Activated CD4-positive, CD25-positive, alpha-beta regulatory T cell treated with anti-CD3 and anti-CD28 coated beads, Interleukin-2, amount 50 U/mL, for 72 hours (primary cell): ENCODE measurements at regions not wholly inside any gene's neighbourhood (a gene's known extent, or its start where the extent isn't known, plus 50 kb on each side); places are given as distances from the start of the nearest gene placed in this dataset.

Source experiments
- DNase-seq: peaks from one replicate; pipeline ENCODE4 v3.0.0; 2021

DNA sequence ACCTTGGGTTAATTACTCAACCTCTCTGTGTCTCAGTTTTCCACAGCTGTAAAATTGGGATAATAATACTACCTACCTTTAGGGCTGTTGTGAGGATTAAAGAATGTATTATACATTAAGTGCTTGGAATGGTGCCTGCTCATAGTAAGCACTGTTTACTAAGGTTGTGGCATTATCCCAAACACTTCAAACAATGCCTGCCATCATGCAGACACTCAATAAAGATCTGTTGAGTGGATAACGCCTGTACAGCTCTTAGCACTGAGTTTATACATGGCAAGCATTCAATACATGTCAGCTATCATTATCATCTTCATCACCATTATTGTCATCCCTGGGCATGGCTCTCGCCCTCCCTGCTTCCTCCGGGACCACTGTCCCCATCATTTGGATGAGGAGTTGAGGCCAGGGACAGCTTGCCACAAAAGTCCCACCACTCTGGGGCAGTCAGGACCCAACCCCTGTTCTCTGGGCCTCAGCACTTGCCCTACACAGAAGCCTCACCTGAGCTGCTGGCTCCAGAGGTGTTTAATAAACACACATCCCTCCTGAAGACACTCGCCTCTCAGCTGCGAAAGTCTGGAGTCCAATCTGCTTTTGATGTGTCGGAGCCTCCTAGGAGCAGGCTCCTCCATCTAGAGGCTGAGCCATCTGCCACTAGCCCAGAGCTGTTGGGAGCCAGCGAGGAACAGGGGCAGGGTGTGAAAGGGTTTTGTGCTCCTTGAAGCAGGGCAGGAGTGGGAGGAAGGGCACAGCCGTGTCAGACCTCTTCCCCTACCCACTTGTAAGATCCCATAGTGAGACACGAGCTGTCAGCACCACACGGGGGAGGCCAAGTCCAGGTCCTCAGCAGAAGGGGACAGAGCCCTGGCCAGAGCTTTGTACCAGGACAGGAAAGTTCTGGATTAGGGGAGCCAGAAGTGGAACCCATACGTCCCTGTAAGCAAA is 80.9 kb upstream of the ZC3H12A start:
- DNase-seq: no peak

DNA sequence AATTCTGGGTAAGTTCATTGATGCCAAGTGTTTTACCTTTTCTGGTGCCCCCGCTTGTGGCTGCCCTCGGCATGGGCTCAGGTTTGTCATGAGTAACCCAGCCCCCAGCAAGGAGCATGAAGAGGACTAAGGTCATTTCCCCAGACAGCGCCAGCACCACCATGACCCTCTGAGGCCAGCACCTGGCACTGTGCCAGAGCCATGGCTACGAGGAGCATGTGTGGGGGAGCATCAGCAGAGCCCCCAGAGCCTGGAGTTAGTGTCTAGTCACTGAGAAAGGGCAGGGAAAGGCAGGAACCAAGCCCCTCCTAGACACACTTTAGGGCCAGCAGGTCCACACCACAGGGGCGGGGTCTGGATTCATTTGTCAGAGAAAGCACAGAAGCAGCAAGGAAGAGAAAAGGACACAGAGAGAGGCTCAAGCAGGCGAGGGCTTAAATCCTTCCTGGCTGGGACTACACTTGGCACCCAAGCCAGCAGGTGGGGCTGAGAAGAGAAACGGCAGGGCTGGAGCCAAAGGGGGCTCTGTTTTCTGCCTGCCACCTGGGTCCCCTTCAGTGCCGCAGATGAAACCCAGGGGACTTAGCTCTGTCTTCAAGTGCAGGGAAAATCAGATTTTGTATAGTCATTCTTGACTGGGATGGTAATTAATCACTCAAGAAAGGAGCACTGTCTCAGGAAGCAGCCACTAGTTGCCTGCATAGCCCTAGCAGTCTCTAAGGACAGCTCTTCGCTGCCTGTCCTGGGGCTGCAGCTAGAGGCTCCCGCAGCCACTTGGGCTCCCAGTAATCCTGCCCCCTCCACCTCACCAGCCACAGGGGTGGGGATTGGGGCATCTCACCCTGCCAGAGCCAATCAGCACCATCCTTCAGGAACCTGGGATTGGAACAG is 79.6 kb upstream of the ZC3H12A start:
- DNase-seq: no peak

DNA sequence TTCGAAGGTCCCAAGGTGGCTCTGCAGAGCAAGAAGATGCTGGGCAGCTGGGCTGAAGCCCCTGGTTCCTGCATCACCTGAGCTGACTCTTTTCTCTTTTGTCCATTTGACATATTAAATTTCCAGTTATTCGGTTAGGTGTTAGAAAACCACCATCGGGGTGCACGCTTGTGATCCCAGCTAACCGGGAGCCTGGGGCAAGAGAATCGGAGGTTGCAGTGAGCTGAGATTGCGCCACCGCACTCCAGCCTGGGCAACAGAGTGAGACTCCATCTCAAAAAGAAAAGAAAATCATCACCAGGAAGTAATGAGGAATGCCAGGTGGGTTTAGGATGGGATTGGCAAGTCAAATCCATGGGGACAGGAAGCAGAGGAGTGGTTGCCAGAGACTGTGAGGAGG is 76.3 kb upstream of the ZC3H12A start:
- no peak for DNase-seq

DNA sequence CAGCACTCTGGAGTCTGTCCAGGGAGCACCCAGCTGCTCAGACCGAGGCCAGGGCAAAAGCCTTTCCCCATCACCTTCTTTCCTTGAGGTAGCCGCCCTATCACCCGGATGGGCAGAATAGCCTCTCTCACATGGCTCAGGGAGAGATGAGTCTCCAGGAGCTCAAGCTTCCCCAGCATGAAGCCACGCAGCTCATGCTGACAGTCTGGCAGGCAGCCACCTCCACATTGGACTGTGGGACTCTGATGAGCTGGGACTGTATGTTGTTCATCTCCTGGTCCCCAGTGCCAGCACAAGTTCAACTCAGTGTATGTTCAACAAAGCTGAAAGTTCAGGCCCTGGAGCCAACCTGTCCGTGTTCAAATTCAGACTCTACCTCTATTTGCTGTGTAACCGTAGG is 75.2 kb upstream of the ZC3H12A start:
- DNase-seq: no peak

DNA sequence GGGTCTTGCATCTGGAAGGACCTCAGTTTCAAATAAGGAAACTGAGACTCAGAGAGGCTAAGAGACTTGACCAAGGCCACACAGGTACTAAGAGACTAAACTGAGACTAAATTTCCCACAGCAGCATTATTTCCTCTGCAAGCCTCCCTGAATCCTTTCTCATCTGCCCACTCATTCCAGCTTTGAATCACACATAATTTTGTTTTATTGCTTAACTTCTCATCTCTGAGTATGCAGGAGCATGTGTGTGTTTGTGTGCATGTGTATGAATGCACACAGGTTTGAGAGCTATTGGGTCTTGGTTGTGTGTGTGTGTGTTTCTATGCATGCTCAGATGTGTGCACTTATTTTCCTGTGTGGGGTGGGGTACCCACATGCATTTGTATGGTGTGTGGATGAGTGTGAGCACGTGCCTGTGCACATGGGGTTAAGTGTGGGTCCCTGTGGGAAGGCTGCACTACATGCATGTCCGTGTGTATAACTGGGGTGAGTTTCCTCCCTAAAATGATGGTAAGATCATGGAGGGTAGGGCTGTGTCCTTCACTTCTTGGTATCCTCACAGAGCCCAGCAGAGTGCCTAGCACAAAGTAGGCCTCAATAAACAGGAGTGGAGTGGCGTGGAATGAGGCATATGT is 74.4 kb upstream of the ZC3H12A start:
- no peak for DNase-seq

DNA sequence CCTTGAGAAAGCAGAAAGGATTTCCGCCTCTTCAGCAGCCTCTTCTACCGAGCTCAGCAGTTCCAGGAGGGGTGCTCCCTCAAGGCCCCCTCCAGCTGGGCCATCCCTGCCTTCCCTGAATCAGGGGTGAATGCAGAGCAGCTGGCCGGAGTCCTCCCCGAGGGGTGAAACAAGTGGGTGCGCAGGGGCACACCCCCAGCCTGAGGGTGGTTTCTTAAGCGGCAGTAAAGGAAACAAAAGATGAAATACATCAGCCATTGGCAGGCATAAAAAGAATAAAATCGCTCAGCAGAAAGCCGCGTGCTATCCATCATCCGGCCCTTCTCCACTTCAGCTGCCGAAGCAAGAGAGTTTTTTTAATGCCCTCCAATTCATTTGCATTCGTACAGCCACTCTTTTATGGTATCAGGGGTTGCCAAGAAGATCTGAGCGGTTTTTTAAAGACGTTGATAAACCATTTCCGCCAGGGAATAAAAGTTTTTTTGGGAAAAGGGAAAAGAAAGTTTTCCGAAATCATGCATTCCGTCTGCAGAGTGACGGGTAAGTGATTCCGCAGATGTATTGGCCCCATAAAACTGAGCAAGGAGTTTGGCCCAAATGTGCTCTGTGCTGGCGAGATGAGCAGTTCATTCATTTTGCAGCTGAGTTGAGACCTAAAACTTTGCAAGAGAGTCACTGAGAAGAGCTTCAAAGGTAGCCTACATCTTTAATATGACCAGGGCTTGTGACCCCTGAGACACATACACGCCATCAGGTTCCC is 73.7 kb upstream of the ZC3H12A start:
- DNase-seq: no peak

DNA sequence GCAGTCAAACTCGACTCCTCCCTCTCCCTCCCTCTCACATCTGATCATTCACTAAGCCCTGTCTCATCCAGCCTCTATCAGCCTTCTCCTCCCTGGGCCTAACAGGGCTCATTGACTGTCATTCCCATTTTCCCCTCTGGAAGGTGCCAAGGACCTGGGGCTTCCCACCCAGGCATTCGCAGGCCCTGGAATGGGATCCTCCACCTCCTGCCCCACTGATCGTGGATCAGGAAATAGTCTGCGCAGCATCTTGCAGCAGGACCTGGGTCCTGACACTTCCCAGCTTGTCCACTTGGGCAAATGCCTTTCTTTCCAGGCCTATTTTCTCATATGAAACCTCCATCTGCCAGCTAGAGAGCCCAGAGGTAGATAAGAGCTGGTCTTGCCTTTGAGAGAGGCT is 71.2 kb upstream of the ZC3H12A start:
- no peak for DNase-seq

DNA sequence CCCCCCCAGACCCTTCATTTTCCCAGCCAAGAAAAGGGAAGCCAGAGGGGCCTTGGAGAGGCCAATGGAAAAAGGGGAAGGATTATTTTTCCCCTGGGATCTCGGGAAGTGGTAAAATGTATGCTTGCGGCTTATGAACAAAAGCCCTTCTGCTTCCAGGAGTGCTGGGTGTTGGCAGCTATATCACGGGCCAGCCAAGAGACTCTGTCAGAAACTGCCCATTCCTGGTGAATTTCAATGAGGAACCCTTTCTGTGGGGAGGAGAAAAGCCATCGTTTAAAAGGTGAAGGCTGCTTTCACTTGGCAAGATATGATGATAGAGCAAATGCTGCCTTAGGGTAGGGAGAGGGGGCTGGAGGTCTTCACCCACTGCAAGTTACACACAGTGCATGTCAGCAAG is 69.7 kb upstream of the ZC3H12A start:
- no peak for DNase-seq

DNA sequence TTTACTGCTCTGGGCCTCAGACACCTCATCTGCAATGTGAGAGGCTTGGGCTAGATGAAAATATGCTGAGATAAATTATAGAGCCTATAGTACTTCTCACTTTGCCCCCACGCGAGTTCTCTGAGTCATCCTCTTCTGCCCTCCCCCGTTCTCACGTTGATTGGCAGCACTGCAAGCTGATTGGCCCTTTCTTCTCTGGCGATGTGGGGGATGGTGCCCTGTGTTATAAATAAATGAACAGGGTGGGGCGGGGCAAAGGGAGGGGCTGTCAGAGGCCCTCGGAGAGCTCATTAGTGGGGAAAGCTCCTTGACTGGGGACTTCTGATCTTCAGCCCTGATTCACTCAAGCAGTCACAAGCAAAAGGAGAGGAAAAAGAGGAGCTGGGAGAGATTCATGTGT is 64.3 kb upstream of the ZC3H12A start:
- DNase-seq: no peak

DNA sequence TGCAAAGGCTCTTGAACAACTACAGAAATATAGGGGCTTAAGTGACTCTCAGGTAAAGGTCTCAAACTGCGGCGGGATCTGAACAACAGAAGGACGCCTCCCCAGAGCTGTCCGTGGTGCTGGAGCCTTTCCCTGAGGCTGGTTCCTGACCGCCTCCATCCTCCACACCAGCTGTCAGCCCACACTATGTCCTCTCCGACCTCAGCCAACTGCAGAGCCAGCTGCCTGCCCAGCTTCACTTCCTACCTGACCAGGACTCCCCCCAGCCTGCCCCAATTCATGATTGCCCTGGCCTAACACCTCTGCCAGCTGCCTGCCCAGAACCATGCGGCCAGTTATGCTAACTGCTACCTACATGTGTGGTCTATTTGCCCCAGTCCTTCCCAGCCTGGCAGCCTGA is 63.6 kb upstream of the ZC3H12A start:
- DNase-seq: no peak

DNA sequence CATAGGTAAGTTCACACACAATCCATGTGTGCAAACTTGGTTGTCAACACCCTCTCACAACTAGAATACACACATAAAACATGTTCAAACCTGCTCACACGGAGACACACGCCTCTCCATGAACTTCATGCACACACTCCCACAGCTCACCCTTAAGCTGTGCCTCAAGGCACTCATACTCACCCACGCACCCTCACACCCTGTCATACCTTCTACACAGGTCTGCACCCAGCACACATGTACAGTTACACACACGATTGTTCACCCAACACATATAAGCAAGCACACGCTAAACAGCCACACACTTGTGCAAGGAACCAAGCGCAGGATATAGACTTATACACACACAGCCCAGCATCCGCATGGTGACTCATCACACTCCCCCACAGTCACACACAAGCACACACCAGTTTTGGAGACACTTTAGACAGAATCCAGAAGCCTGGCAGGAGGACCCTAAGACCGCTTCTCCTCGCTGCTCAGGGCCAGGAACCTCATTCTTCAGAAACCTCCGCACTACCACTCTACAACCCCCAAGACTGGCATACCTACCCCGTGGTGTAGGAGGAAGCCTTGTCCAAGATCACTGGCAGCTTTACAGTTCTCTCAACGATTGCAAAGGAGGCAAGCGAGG is 58.7 kb upstream of the ZC3H12A start:
- no peak for DNase-seq

DNA sequence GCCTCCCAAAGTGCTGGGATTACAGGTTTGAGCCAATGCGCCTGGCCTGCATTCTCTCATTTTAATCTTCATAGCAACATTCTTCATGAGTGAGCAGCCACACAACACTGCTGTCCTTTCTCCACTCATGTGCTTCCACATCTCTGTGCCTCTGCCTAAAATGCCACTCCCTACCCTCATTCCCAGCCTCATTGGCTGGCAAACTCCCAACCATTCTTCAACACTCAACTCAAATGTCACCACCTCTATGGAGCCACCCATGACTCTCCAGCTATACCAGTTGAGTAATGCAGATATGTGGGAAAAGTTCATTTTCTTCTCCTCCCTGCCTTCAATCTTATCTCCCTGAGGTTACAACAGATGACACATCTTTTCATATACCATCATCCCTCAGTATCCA is 53.9 kb upstream of the ZC3H12A start:
- DNase-seq: no peak

DNA sequence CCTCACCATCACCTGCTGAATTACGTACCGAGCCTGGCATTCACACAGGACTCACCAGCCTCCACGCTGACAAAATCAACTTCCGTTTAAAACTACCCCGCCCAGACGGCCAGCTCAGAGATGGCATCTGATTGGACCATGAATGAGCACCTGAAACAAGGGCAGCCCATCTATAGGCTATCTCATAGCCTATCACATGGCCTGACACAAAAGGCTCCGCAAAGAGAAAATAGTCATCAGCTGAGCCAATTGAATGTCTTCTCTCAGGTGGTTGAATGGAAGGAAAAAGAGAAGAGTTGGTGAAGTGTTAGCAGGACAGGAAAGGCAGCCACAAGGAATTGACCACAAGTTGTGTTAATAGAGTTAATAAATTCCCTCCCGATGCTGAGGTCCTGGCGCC is 50.6 kb upstream of the ZC3H12A start:
- no peak for DNase-seq

DNA sequence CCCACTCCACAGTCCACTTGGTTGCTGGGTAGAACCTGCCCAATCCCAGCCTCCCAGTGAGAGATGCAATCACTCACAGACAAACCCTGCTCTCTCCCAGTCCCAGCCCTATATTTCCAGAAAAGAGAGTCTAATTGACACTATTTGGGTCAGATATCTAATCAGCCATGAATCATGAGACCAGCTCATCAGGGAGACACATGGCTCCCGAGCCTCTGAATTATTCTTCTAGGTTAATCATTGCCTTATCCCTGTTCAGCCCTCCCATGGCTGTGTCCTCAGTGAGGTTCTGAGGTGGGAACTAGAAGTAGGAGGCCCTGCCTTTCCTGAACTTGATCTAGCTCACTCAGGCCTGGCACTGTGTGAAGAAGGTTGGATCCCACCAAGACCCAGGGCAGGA is 49.9 kb upstream of the ZC3H12A start:
- DNase-seq: no peak
